AG10803 (cell line): ENCODE measurements at regions not wholly inside any gene's neighbourhood (a gene's known extent, or its start where the extent isn't known, plus 50 kb on each side); places are given as distances from the start of the nearest gene placed in this dataset.
A peak's percentile ranks its signal among the peaks of the same experiment; 100 is the strongest.

Experiments
- DNase-seq: peaks from one replicate; pipeline ENCODE4 v3.0.0; 2010; ENCODE audit warnings: low read depth
- H3K4me3 ChIP-seq: 2 replicates; pipeline ENCODE4 v1.5.1; 2011; ENCODE audit warnings: mild to moderate bottlenecking, low read length, control low read depth
- CTCF ChIP-seq: conservative IDR thresholded peaks from 2 replicates; pipeline ENCODE4 v1.5.1; 2011; ENCODE audit warnings: mild to moderate bottlenecking, low read length, control low read depth, inconsistent platforms

- no peak overlapping the region for H3K4me3 ChIP-seq
- no peak for TF ChIP-seq CTCF
- no peak for DNase-seq
Observed at GRCh38 chr11:97989121-97989520, 1031.6 kb upstream of the CNTN5 start.

- no peak for TF ChIP-seq CTCF
- DNase-seq: peak; percentile 10
- no peak overlapping the region for H3K4me3 ChIP-seq
Observed at GRCh38 chr11:97990162-97990920, 1030.4 kb upstream of the CNTN5 start.

GRCh38 chr11:97993562-97993961 lies 1027.2 kb upstream of the CNTN5 start:
- TF ChIP-seq CTCF: no peak
- DNase-seq: no peak
- H3K4me3 ChIP-seq: no peak overlapping the region

- no peak for DNase-seq
- H3K4me3 ChIP-seq: no peak overlapping the region
- TF ChIP-seq CTCF: no peak
Observed at GRCh38 chr11:97995874-97996273, 1024.9 kb upstream of the CNTN5 start.

- no peak overlapping the region for H3K4me3 ChIP-seq
- no peak for DNase-seq
- no peak for TF ChIP-seq CTCF
Observed at GRCh38 chr11:97996762-97997161, 1024.0 kb upstream of the CNTN5 start.

- DNase-seq: no peak
Observed at GRCh38 chr11:98003606-98004371, 1017.0 kb upstream of the CNTN5 start.

More at GRCh38 chr11:98003606-98004371, 1017.0 kb upstream of the CNTN5 start:
- no peak for TF ChIP-seq CTCF
- H3K4me3 ChIP-seq: no peak overlapping the region
